Loucy (cell line): ENCODE measurements at regions not wholly inside any gene's neighbourhood (a gene's known extent, or its start where the extent isn't known, plus 50 kb on each side); places are given as distances from the start of the nearest gene placed in this dataset.

Experiments
- H2AFZ ChIP-seq: fragments of 200-600 bp; sonication (generic); 2 replicates; pipeline ENCODE4 v1.6.0; 2016; ENCODE audit warnings: antibody characterized with exemption, mild to moderate bottlenecking, low read length, moderate library complexity
- H3F3A ChIP-seq: fragments of 200-600 bp; 2 replicates; pipeline ENCODE4 v1.6.0; 2016; ENCODE audit warnings: antibody characterized with exemption, low read depth, mild to moderate bottlenecking
- H3K27me3 ChIP-seq: fragments of 200-600 bp; sonication (generic); 2 replicates; pipeline ENCODE4 v1.6.1; 2014; ENCODE audit warnings: low read length, mild to moderate bottlenecking; ENCODE audit not compliant: insufficient read depth, poor library complexity, severe bottlenecking
- H3K36me3 ChIP-seq: fragments of 200-600 bp; sonication (generic); 2 replicates; pipeline ENCODE4 v1.6.1; 2016; ENCODE audit warnings: low read length; ENCODE audit not compliant: insufficient read depth
- H3K4me1 ChIP-seq: fragments of 200-600 bp; sonication (generic); 2 replicates; pipeline ENCODE4 v1.5.1; 2014; ENCODE audit warnings: low read length, mild to moderate bottlenecking; ENCODE audit not compliant: insufficient read depth, poor library complexity, severe bottlenecking
- H3K4me2 ChIP-seq: fragments of 200-600 bp; sonication (generic); 2 replicates; pipeline ENCODE4 v1.6.0; 2014; ENCODE audit warnings: antibody characterized with exemption, low read length, low read depth, mild to moderate bottlenecking; ENCODE audit not compliant: poor library complexity, severe bottlenecking
- H3K4me3 ChIP-seq: fragments of 200-600 bp; sonication (generic); 2 replicates; pipeline ENCODE4 v1.5.1; 2014; ENCODE audit warnings: low read length, mild to moderate bottlenecking, mixed read lengths; ENCODE audit not compliant: poor library complexity, severe bottlenecking
- H3K79me2 ChIP-seq: fragments of 200-600 bp; sonication (generic); 2 replicates; pipeline ENCODE4 v1.6.1; 2014; ENCODE audit warnings: low read length; ENCODE audit not compliant: insufficient read depth
- H3K9ac ChIP-seq: fragments of 200-600 bp; sonication (generic); 2 replicates; pipeline ENCODE4 v1.6.0; 2014; ENCODE audit warnings: mild to moderate bottlenecking, low read depth, low read length, moderate library complexity; ENCODE audit not compliant: poor library complexity, severe bottlenecking
- H3K9me2 ChIP-seq: fragments of 200-600 bp; sonication (generic); replicated peaks from 2 replicates; pipeline ENCODE4 v1.6.1; 2016; ENCODE audit warnings: low read depth, low read length, mixed read lengths
- H3K9me3 ChIP-seq: fragments of 200-600 bp; sonication (generic); 2 replicates; pipeline ENCODE4 v1.6.1; 2014; ENCODE audit warnings: mild to moderate bottlenecking, antibody characterized with exemption, low read length, low read depth; ENCODE audit not compliant: insufficient read depth
- H4K20me1 ChIP-seq: fragments of 200-600 bp; sonication (generic); 2 replicates; pipeline ENCODE4 v1.6.0; 2014; ENCODE audit warnings: antibody characterized with exemption, low read length, mild to moderate bottlenecking; ENCODE audit not compliant: insufficient read depth, poor library complexity, severe bottlenecking
- EZH2phosphoT487 ChIP-seq: fragments of 200-600 bp; IDR thresholded peaks from 2 replicates; pipeline ENCODE4 v1.6.1; 2018; ENCODE audit warnings: antibody characterized with exemption, mild to moderate bottlenecking, moderate library complexity, borderline replicate concordance
- TF ChIP-seq, protein P1 (sequence below): fragments of 200-600 bp; sonication (generic); conservative IDR thresholded peaks from 2 replicates; pipeline ENCODE4 v1.5.1; 2014; ENCODE audit warnings: mild to moderate bottlenecking, antibody characterized with exemption, low read length

DNA sequence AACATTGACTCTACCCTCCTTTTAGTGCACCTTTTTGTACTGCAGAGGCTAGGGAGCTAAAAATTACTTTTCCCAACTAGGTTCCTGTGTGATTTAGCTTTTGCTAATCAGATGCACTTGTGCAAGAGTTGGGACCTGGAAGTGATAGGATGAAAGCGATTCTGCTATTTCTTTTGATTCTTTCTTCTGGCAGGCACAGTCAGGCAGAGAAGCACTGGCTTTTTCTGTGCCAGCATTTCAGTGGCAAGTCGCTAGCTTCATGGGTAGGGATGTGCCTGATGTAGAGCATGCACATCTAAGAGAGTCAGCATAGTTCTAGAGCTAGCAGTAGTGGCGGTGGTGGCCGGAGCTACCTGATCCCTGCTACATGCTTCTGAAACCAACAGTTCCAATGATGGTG is 89.8 kb downstream of the MDH1 start:
- H3K36me3 ChIP-seq, result no peaks in the 10 kb centered on the region
- no peaks in the 10 kb centered on the region for H3K27me3 ChIP-seq
- H3K9ac ChIP-seq, result no peak overlapping the region
- H3K4me2 ChIP-seq, result no peak overlapping the region
- no peaks in the 10 kb centered on the region for H3K9me3 ChIP-seq
- H3F3A ChIP-seq, result no peaks in the 10 kb centered on the region
- no peak for TF ChIP-seq EZH2phosphoT487
- TF ChIP-seq, protein P1, sequence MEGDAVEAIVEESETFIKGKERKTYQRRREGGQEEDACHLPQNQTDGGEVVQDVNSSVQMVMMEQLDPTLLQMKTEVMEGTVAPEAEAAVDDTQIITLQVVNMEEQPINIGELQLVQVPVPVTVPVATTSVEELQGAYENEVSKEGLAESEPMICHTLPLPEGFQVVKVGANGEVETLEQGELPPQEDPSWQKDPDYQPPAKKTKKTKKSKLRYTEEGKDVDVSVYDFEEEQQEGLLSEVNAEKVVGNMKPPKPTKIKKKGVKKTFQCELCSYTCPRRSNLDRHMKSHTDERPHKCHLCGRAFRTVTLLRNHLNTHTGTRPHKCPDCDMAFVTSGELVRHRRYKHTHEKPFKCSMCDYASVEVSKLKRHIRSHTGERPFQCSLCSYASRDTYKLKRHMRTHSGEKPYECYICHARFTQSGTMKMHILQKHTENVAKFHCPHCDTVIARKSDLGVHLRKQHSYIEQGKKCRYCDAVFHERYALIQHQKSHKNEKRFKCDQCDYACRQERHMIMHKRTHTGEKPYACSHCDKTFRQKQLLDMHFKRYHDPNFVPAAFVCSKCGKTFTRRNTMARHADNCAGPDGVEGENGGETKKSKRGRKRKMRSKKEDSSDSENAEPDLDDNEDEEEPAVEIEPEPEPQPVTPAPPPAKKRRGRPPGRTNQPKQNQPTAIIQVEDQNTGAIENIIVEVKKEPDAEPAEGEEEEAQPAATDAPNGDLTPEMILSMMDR, result no peak
- no peak overlapping the region for H2AFZ ChIP-seq
- no peaks in the 10 kb centered on the region for H3K9me2 ChIP-seq
- no peaks in the 10 kb centered on the region for H3K4me1 ChIP-seq
- no peaks in the 10 kb centered on the region for H3K79me2 ChIP-seq
- no peak overlapping the region for H3K4me3 ChIP-seq
- no peaks in the 10 kb centered on the region for H4K20me1 ChIP-seq

DNA sequence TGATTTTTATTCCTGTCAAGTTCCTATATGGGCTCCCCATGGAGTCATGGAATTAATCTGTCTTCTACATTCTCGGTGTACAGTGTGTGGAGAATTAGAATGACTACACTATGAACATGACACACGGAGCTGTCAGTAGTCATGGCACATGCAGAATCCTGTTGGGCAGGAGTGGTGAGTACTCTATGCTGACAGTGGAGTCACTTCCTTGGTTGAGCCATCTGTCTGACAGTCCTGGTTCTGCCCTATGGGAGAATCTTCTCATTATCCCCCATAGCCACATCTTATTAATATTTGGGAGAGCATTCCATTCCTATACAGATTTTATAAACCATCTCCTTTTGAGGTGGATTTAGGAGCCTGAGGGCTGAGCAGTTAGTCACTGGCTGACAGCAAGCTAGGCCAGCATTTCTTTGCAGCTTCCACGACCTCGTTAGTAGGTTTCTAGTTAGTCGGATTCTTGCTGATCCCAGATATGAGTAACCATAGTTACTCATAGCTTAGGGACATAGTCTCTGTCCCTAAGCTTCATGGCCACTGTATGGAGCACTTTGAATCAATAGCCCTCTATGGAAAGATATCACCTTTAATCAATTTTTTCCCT is 90.6 kb downstream of the MDH1 start:
- H3K9me3 ChIP-seq, result no peaks in the 10 kb centered on the region
- no peaks in the 10 kb centered on the region for H3K27me3 ChIP-seq
- no peak overlapping the region for H3K4me2 ChIP-seq
- H3K79me2 ChIP-seq, result no peaks in the 10 kb centered on the region
- no peak overlapping the region for H3K4me3 ChIP-seq
- H4K20me1 ChIP-seq, result no peaks in the 10 kb centered on the region
- no peaks in the 10 kb centered on the region for H3K4me1 ChIP-seq
- TF ChIP-seq, protein P1, result no peak
- TF ChIP-seq EZH2phosphoT487, result no peak
- no peak overlapping the region for H2AFZ ChIP-seq
- no peaks in the 10 kb centered on the region for H3F3A ChIP-seq
- no peaks in the 10 kb centered on the region for H3K36me3 ChIP-seq
- H3K9me2 ChIP-seq, result no peaks in the 10 kb centered on the region
- H3K9ac ChIP-seq, result no peak overlapping the region

DNA sequence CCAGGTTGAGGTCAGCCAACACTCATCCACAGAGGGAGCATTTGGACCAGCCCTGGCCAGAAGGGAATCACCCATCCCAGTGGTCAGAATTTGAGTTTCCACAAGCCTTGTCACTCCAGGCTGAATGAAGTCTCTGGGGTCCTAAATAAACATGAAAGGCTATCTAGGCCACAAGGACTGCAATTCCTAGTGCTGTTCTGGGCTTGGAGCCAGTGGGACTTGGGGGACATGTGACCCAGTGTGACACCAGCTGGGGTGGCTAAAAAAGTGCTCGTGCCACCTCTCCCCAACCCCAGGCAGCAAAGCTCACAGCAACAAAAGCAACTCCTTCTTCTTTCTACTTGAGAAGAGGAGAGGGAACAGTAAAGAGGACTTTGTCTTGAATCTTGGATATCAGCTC is 91.7 kb downstream of the MDH1 start:
- Histone ChIP-seq H3K4me2 (no peak overlapping the region), H3K36me3 (no peaks in the 10 kb centered on the region), H3K79me2 (no peaks in the 10 kb centered on the region), H3K9me3 (no peaks in the 10 kb centered on the region), H2AFZ (no peak overlapping the region), H4K20me1 (no peaks in the 10 kb centered on the region), H3K27me3 (no peaks in the 10 kb centered on the region), H3F3A (no peaks in the 10 kb centered on the region), H3K9ac (no peak overlapping the region), H3K4me1 (no peaks in the 10 kb centered on the region), H3K9me2 (no peaks in the 10 kb centered on the region), H3K4me3 (no peak overlapping the region)
- no peak for TF ChIP-seq EZH2phosphoT487
- TF ChIP-seq, protein P1, result no peak
